Breast epithelium (tissue), 4 donors: ENCODE measurements at regions not wholly inside any gene's neighbourhood (a gene's known extent, or its start where the extent isn't known, plus 50 kb on each side); places are given as distances from the start of the nearest gene placed in this dataset.
"Not testable (repeated sequence)": the region's sequence is repeated elsewhere in the genome, so short reads cannot be mapped to it uniquely, and the experiment has no call there.

Experiments used
- DNase-seq, 2 donors: peaks; one replicate each; pipeline ENCODE4 v3.0.0-alpha.2; 2019; ENCODE audit warnings: low spot score in 2 of 2
- H3K27ac ChIP-seq, 2 donors: fragments of 200-600 bp; sonication (generic) in 1 of 2; one replicate each; pipeline ENCODE4 v1.5.1; 2016 to 2019; ENCODE audit warnings: mild to moderate bottlenecking in 1 of 2
- H3K27me3 ChIP-seq, 2 donors: fragments of 200-600 bp; sonication (generic) in 1 of 2; one replicate each; pipeline versions ENCODE4 v1.5.1 to v1.6.0; 2017 to 2019; ENCODE audit warnings: control low read depth in 1 of 2, mild to moderate bottlenecking in 1 of 2
- H3K36me3 ChIP-seq: fragments of 200-600 bp; one replicate; pipeline ENCODE4 v1.5.1; 2019
- H3K4me1 ChIP-seq, 2 donors: fragments of 200-600 bp; sonication (generic); one replicate each; pipeline ENCODE4 v1.5.1; 2016 to 2019; ENCODE audit warnings: control low read depth in 1 of 2
- H3K4me3 ChIP-seq, 3 donors: fragments of 200-600 bp; sonication (generic); 1 replicate in 2 of 3; 2 replicates in 1 of 3; pipeline ENCODE4 v1.5.1; 2016 to 2019; ENCODE audit warnings: mild to moderate bottlenecking in 3 of 3, moderate library complexity in 2 of 3
- H3K9me3 ChIP-seq, 2 donors: fragments of 200-600 bp; sonication (generic) in 1 of 2; one replicate each; pipeline ENCODE4 v1.5.1; 2016 to 2019; ENCODE audit warnings: control low read depth in 1 of 2
- POLR2A ChIP-seq: fragments of 450-650 bp; IDR thresholded peaks from one replicate; pipeline ENCODE4 v1.6.1; 2016; ENCODE audit warnings: antibody characterized with exemption, mild to moderate bottlenecking, moderate library complexity
- POLR2AphosphoS5 ChIP-seq, 3 donors: sonication (generic); formaldehyde crosslinking; IDR thresholded peaks; one replicate each; pipeline ENCODE4 v1.6.1; 2017; ENCODE audit warnings: antibody characterized with exemption in 3 of 3
- intact Hi-C: fragments of 100-400 bp; cut with DNase I; formaldehyde crosslinking; loops from one replicate; pipeline ENCODE4 v1.15.1; 2023; ENCODE audit warnings: low total_unique reads
- TF ChIP-seq, protein P1 (sequence below), 3 donors: fragments of 450-650 bp; IDR thresholded peaks; one replicate each; pipeline ENCODE4 v1.5.1; 2016 to 2017; ENCODE audit warnings: antibody characterized with exemption in 3 of 3, mild to moderate bottlenecking in 3 of 3, moderate library complexity in 3 of 3

DNA sequence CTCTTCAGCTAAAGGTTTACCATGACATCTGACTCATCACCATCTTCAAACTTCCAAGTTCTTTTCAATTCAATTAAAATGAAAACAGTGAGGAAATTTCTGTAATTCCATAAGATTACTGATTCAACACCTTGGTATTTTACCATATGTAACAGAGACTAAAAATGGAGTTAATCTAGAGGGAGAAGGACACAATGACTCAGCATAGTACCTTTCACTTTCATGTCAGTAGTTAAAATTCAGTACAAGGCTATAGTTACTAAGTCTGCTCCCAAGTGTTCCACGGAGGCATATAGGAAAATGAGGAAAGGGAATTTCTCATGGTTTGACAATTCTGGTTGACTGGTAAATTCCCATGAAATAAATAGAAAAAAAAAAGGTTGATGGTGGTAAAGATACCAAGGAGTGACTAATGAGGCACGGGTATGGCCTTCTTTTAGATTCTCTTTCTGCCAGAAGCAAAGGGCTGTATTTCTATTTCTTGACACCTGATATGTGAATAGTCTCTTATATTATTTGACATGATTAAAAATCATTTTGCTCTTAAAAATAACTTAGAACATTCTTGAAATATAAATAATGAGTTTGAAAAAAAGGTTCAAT, 526.7 kb upstream of the ADGRB3 start:
- H3K27ac ChIP-seq: no peak overlapping the region
- no peak for DNase-seq
- no peaks in the 10 kb centered on the region for H3K4me1 ChIP-seq
- no peaks in the 10 kb centered on the region for H3K36me3 ChIP-seq
- no peak overlapping the region for H3K4me3 ChIP-seq
- intact Hi-C loops: no loop called here
- no peaks in the 10 kb centered on the region for H3K9me3 ChIP-seq
- TF ChIP-seq, protein P1, sequence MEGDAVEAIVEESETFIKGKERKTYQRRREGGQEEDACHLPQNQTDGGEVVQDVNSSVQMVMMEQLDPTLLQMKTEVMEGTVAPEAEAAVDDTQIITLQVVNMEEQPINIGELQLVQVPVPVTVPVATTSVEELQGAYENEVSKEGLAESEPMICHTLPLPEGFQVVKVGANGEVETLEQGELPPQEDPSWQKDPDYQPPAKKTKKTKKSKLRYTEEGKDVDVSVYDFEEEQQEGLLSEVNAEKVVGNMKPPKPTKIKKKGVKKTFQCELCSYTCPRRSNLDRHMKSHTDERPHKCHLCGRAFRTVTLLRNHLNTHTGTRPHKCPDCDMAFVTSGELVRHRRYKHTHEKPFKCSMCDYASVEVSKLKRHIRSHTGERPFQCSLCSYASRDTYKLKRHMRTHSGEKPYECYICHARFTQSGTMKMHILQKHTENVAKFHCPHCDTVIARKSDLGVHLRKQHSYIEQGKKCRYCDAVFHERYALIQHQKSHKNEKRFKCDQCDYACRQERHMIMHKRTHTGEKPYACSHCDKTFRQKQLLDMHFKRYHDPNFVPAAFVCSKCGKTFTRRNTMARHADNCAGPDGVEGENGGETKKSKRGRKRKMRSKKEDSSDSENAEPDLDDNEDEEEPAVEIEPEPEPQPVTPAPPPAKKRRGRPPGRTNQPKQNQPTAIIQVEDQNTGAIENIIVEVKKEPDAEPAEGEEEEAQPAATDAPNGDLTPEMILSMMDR (IDR thresholded peaks at IDR 0.05): no peak
- TF ChIP-seq POLR2A (no peak), POLR2AphosphoS5 (IDR thresholded peaks at IDR 0.05) (no peak)
- no peaks in the 10 kb centered on the region for H3K27me3 ChIP-seq

DNA sequence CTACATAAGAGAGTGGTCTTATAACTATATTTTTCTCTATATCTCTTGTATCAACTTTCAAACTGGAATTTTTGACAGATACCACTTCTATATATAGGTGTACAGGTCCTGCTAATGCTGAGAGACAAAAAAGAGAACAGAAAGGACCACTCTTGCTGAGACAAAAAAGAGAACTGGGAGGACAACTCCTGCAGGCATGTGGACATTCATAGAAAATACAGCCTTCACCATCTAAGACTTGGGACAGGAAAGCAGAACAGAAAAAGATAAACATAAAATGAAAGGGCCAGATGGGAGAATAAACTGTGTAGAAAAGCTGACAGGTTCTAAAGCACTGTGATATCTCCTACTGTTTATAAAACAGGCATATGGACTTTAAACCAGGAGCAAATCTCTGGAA, 541.0 kb upstream of the ADGRB3 start:
- DNase-seq: no peak
- H3K4me1 ChIP-seq: no peaks in the 10 kb centered on the region
- H3K9me3 ChIP-seq: no peaks in the 10 kb centered on the region
- H3K36me3 ChIP-seq: no peaks in the 10 kb centered on the region
- no peak overlapping the region for H3K4me3 ChIP-seq
- no peaks in the 10 kb centered on the region for H3K27me3 ChIP-seq
- no peak for TF ChIP-seq POLR2A
- TF ChIP-seq, protein P1 (IDR thresholded peaks at IDR 0.05): no peak
- TF ChIP-seq POLR2AphosphoS5 (IDR thresholded peaks at IDR 0.05): no peak
- intact Hi-C loops: no loop called here
- no peak overlapping the region for H3K27ac ChIP-seq

DNA sequence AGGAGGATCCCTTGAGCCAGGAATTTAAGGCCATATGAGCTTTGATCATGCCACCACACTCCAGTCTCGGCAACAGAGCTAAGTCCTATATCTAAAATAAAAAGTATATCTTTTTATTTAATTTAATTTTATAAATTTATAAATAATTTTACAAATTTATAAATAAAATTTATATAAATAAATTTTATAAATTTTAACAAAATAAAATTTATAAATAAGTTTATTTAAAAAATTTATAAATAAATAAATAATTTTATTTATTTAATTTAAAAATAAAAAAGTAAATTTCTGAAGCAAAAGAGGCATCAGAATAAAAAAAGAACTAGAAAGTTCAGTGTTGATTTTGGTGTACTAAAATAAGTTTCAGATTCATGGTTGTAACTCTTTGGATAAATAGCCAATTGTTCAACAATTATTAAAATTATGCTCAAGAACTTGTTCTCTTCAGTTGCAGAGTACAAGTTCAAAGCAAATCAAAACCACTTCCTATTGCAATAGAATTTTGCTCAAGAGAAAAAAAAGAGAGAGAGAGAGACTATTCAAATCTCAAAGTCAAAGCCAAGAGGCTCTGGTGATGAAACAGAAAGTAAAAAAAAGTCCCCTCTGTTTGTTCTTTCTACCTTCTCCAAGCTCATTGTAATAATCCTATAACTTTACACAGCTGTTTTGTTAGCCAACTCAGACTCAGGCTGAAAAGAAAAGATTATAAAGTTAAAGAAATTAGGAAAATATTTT, 547.5 kb upstream of the ADGRB3 start:
- Histone ChIP-seq H3K27me3 (no peaks in the 10 kb centered on the region), H3K27ac (no peak overlapping the region), H3K4me1 (no peaks in the 10 kb centered on the region), H3K9me3 (peaks cover 0 to 4% of the 10 kb centered on the region in 2 donors), H3K36me3 (no peaks in the 10 kb centered on the region), H3K4me3 (no peak overlapping the region)
- TF ChIP-seq POLR2A (no peak), POLR2AphosphoS5 (IDR thresholded peaks at IDR 0.05) (no peak)
- TF ChIP-seq, protein P1 (IDR thresholded peaks at IDR 0.05): no peak
- no peak for DNase-seq
- intact Hi-C loops: no loop called here

DNA sequence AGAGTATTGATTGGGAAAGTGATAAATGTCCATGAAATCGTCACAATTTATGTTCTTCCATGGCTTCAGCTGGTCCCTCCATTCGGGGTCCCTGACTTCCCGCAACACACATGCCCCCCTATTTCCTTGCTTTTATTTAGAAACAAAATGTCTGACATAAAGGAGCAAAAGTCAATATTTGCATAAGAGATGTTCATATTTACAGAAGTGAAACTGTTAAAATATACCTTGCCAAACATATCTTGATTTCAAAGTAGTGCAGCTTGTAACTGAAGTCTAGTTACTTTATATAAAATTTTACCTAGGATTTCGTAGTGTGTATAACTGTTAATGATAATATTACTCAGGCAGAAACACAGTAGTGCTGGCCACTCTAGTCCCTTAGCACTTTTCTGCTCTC, 548.9 kb upstream of the ADGRB3 start:
- H3K27me3 ChIP-seq: no peaks in the 10 kb centered on the region
- no peak overlapping the region for H3K4me3 ChIP-seq
- TF ChIP-seq, protein P1 (IDR thresholded peaks at IDR 0.05): no peak
- TF ChIP-seq POLR2AphosphoS5 (IDR thresholded peaks at IDR 0.05): no peak
- TF ChIP-seq POLR2A: no peak
- intact Hi-C loops: no loop called here
- H3K36me3 ChIP-seq: no peaks in the 10 kb centered on the region
- peaks cover 0 to 4% of the 10 kb centered on the region in 2 donors for H3K9me3 ChIP-seq
- no peaks in the 10 kb centered on the region for H3K4me1 ChIP-seq
- no peak for DNase-seq
- no peak overlapping the region for H3K27ac ChIP-seq

DNA sequence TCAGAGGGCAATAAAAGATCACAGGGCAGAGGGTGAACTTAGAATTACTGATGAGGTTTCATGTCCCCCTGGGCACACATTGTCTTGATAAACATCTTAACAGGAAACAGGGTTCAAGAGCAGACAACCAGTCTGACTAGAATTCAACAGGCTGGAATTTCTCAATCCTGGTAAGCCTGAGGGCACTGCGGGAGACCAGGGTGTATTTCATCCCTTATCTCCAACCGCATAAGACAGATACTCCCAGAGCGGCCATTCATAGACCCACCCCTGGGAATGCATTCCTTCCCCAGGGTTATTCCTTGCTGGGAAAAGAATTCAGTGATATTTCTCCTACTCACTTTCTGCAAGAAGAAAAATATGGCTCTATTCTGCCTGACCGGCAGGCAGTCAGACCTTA, 549.5 kb upstream of the ADGRB3 start:
- H3K9me3 ChIP-seq, H3K4me1 ChIP-seq, intact Hi-C loops, DNase-seq, H3K27ac ChIP-seq, H3K27me3 ChIP-seq, H3K4me3 ChIP-seq, H3K36me3 ChIP-seq: not testable (repeated sequence)
